Suppressor macrophage treated with lipopolysaccharide for 1 hour (primary cell): ENCODE measurements at regions not wholly inside any gene's neighbourhood (a gene's known extent, or its start where the extent isn't known, plus 50 kb on each side); places are given as distances from the start of the nearest gene placed in this dataset.
"Not testable (repeated sequence)": the region's sequence is repeated elsewhere in the genome, so short reads cannot be mapped to it uniquely, and the experiment has no call there.

ENCODE experiments used
- DNase-seq, 3 donors: peaks; one replicate each; pipeline ENCODE4 v3.0.0-alpha.2; 2020 to 2022

DNA sequence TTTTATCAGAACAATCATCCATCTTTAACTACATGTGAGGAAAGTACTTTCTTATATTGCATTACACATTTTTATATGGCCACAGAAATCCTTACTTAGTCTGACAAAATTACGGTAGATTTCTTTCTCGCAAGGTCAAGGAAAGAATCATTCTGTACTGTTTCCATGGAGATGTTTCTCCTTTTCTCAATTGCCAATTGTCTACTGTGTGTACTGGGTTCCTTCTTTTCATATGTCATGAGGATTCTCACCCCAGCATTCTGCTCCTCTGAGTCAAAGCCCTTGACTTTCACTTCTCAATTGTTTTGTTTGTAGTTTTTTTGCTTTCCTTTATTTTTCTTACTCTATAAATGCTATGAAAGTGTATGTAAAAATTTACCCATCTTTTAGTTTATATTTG, 99.3 kb upstream of the AGAP9 start:
- DNase-seq = peak in 1 of 3 donors; percentile 33

DNA sequence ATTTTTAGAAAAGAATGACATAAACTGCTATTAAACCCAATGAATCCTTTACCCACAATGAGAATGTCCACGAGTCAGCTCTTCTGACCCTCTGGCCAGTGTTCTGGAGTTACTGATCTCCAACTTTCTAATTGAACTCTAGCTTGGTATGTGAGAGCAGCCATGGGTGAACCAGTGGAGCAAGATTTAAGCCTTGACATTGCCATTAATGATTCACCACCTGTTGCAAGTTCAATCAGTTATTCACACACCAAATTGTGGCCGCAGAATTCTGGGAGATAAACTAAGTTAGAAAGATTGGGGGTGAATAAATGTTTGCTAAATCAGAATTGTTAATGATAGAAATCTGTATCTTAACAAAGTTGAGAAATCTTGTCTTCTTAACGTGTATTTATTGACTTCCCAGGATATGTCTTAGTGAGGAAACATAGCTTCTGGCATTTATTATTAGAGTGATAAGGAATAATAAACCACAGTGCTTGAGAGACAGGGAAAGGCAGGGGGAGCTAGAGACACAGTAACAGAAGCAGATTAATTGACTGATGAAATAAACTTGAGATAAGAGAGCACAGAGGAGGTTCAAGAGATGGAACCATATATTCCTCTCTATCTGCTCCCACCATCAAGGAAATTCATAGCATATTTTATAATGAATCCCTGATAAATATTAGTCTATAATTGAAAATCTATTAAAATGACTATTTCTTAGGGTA, 96.0 kb upstream of the AGAP9 start:
- not testable (repeated sequence) for DNase-seq

DNA sequence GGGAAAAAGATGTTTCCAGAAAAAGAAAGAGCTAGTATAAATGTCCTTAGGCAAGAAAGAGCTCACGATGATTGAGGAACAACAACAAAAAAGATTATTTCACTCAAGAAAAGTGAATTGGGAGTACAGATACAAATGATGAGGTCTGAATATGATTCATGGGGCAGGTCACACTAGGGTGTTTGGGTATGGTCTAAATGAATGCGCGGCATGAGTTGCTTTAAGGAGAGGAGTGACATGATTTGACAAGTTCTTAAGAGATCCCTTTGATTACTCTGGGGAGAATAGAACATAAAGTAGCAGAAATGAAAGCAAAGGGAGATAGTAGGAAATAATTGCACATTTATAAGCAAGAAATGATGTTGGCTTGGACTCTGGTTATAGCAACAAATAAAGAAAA, 85.9 kb upstream of the AGAP9 start:
- DNase-seq = not testable (repeated sequence)

DNA sequence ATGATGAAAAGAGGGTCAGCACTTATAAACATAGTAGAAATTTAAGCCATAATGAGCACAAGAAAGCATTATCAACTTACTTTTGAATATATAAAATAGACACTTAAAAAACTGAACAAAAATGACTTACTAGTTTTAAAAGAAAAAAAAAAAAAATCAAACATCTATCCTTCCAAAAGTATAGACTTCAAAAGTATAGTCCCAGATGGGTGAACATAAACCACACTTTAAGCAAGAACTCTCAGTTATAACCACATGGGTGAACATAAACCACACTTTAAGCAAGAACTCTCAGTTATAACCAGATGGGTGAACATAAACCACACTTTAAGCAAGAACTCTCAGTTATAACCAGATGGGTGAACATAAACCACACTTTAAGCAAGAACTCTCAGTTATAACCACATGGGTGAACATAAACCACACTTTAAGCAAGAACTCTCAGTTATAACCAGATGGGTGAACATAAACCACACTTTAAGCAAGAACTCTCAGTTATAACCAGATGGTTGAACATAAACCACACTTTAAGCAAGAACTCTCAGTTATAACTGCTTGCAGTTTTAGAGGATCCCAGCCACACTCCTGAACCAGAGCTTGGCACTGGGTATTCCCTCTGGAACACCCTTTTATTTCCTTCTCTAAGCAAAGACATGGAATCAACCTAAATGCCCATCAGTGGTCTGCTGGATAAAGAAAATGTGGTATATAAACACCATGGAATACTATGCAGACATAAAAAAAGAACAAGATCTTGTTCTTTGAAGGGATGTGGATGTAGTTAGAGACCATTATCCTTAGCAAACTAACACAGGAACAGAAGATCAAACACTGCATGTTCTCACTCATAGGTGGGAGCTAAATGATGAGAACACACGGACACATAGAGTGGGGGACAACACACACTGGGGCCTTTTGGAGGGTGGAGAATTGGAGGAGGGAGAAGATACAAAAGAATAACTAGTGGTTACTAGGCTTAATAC, 82.6 kb upstream of the AGAP9 start:
- not testable (repeated sequence) for DNase-seq

DNA sequence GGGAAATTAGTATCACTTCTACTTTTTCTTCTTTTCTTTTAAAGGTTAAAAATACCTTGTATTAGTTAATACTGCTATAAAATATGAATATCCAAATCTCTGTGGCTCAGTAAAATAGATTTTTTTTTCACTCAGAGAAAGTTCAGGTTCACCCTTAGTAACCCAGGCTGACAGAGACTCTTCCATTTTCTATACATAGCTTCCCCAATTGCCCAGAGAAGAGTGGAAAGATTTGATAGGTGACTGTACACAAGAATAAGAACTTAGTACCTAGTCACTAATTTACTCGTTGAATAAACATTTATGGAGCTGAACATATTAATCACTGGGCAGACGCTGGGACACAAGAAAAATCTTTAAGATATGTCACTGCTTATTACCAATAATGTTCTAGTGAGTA, 77.2 kb upstream of the AGAP9 start:
- DNase-seq = not testable (repeated sequence)

DNA sequence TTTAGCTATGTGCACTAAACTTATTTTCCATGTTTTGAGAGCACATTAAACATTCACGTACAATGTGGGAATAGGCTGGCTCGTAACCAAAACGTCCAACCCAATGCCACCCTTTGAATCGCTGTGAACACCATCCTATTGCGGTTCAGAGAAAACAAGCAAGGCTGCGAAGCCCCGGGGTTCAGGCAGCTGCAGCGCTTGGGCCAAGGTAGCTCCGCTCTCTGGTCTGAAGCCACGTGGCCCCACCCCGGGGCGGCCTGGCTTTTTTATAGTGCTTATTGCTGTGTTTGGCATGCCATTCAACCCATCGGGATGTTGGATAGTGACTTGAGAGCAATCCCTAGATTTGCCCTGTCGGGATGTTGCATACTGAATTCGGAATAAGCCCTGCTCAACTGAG, 76.7 kb upstream of the AGAP9 start:
- not testable (repeated sequence) for DNase-seq

DNA sequence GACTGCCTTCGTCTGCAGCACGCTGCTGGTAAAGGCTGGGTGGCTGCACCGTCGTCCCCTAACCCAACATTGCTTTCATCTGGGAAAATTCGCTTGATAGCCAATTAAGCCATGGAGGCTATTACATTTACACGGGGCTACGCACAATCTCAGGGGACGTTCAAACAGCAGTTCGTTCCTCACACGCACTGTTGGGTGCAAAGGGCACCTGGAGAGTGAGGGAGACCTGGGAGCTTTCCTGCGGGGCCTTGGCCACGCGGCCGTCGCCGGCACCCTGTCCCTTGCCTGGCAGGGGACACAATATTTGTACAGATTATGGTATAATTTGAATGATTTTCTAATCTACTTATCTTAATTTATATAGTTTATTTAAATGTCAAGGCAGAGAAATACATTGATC, 76.2 kb upstream of the AGAP9 start:
- not testable (repeated sequence) for DNase-seq

DNA sequence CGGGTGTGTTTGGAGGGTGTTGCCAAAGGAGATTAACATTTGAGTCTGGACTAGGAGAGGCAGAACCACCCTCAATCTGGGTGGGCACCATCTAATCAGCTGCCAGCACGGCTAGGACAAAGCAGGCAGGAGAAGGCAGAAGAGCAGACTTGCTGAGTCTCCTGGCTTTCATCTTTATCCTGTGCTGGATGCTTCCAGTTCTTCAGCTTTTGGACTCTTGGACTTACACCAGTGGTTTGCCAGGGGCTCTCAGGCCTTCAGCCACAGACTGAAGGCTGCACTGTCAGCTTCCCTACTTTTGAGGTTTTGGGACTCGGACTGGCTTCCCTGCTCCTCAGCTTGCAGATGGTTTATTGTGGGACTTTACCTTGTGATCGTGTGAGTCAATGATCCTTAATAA, 70.4 kb upstream of the AGAP9 start:
- not testable (repeated sequence) for DNase-seq

DNA sequence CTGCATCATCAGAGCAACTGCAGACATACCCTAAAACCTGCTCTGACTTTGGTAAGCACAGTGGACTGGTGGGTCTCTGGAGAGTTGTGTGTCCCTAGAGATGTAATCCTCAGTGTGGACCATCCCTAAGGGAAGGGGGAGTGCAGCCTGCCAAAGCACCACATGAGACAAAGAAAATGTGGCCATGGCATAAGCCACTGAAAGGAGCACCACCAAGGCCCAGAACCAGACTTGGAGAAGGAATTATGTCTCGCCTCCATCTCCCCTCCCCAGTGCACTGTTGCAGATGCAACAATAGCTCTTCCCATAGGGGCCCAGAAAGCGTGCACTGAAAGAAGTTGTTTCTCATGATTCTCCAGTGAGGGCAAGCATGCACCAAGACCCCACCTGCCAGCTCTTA, 69.7 kb upstream of the AGAP9 start:
- not testable (repeated sequence) for DNase-seq

DNA sequence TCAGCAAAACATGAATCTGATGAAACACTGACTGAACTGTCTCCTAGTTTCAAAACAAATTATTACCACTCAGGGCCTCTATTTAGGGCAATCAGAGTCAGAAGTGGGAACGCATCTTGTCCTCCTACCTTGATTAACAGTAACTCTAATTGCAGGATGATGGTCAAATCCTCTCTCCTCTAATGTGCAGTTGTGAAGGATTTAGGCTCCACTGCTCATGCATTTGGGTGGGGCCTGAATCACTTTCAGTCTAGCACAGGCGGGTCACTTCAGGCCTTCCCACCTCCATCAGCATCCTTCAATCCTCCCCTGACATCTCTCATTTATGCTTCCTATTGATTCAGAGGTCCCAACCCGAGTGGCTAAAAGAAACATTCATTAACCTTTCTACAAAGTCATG, 67.5 kb upstream of the AGAP9 start:
- not testable (repeated sequence) for DNase-seq

DNA sequence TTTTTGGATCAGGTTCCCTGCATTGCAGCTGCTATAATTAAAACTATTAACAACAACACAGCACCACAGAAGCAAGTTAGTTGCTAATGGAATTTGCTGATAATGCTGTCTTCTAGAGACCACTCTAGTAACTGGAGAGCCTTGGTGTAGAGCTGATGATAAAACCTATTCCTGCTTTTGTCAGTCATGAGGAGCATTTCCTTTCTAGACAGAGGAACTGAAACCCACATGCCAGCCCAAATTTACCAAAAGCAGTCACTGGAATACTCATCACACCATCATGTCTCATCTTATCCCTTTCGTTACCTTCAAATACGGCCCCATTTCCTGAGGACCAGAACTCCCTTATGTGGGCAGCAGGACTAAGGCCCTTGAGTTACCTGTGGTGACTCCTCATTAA, 67.1 kb upstream of the AGAP9 start:
- DNase-seq = peak; percentile 26 to 58 (median 53)

DNA sequence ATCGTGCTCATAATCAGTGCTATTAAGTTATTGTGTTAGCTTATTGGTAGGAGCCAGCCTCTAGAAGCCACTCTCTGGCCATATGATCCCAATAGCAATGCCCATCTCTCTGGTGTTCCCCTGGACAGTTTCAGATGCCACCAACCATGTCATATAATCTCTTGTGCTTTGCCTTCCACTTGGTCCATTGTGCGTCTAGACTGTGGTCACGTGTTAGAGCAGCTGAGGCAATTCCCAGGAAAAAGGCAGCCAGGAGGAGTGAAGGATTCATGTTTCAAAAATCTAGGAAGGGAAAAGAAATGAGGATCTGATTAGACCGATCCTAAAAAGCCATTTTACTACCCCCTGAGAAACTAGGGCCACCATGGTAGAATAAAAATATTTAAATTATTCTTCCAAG, 58.6 kb upstream of the AGAP9 start:
- not testable (repeated sequence) for DNase-seq

DNA sequence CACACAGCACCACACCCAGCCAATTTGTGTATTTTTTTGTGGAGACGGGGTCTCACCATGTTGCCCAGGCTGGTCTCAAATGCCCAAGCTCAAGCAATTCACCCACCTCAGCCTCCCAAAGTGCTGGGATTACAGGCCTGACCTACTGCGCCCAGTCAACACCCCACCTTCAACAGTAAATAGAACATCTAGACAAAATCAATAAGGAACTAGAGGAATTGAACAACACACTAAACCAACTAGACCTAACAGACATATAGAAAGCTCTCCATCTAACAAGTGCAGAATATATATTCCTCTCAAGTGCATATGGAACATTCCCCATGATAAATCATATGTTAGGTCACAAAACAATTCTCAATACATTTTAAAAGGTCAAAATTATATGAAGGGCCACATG, 56.6 kb upstream of the AGAP9 start:
- DNase-seq = not testable (repeated sequence)

DNA sequence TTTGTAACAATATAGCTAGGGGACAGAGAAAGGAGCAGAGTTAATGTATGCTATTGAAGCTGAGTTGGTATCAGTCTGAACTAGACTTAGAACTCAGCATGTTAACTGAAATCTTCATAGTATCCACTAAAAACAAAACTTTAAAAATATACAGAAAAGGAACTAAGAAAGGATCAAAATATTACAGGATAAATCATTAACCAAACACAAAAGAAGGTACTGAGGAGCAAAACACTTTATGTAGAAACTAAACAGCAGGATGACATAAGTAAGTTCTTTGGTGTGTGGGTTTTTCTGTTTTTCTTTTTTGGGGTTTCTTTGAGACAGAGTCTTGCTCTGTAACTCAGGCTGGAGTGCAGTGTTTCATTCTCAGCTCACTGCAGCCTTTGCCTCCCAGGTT, 55.1 kb upstream of the AGAP9 start:
- not testable (repeated sequence) for DNase-seq
